GM19468 (cell line): ENCODE measurements at regions not wholly inside any gene's neighbourhood (a gene's known extent, or its start where the extent isn't known, plus 50 kb on each side); places are given as distances from the start of the nearest gene placed in this dataset.
"Not testable (repeated sequence)": the region's sequence is repeated elsewhere in the genome, so short reads cannot be mapped to it uniquely, and the experiment has no call there.

Experiments used
- ATAC-seq: cut with Tn5 transposase; IDR thresholded peaks from one replicate; pipeline ENCODE4 v1.9.1; 2021; ENCODE audit warnings: mild to moderate bottlenecking, moderate library complexity, moderate number of reproducible peaks; ENCODE audit not compliant: unreplicated experiment; ENCODE audit errors: extremely low read depth

- no peak for ATAC-seq
These were observed 1089.3 kb downstream of the SUCLG1 start for GRCh38 chr2:83369601-83370418.

GRCh38 chr2:83368916-83369315, 1090.2 kb downstream of the SUCLG1 start:
- ATAC-seq, result no peak

GRCh38 chr2:83368461-83368860, 1090.6 kb downstream of the SUCLG1 start:
- ATAC-seq, result no peak

GRCh38 chr2:83365476-83365875, 1093.6 kb downstream of the SUCLG1 start:
- ATAC-seq, result no peak

GRCh38 chr2:83364264-83364663, 1094.8 kb downstream of the SUCLG1 start:
- ATAC-seq, result no peak

GRCh38 chr2:83363138-83363537, 1095.9 kb downstream of the SUCLG1 start:
- not testable (repeated sequence) for ATAC-seq

GRCh38 chr2:83359336-83359735, 1099.7 kb downstream of the SUCLG1 start:
- no peak for ATAC-seq

GRCh38 chr2:83342860-83343329, 1116.2 kb downstream of the SUCLG1 start:
- no peak for ATAC-seq

GRCh38 chr2:83340424-83340823, 1118.7 kb downstream of the SUCLG1 start:
- no peak for ATAC-seq

GRCh38 chr2:83339942-83340341, 1119.1 kb downstream of the SUCLG1 start:
- ATAC-seq, result not testable (repeated sequence)

GRCh38 chr2:83331810-83332209, 1127.3 kb downstream of the SUCLG1 start:
- ATAC-seq, result no peak

- ATAC-seq, result no peak
These were observed 1136.0 kb downstream of the SUCLG1 start for GRCh38 chr2:83323038-83323437.

GRCh38 chr2:83320053-83320452, 1139.0 kb downstream of the SUCLG1 start:
- no peak for ATAC-seq

- ATAC-seq, result no peak
These were observed 1153.2 kb downstream of the SUCLG1 start for GRCh38 chr2:83305758-83306378.

- ATAC-seq, result no peak
These were observed 1168.0 kb downstream of the SUCLG1 start for GRCh38 chr2:83291083-83291482.

- ATAC-seq, result no peak
These were observed 1176.2 kb downstream of the SUCLG1 start for GRCh38 chr2:83282841-83283240.

- ATAC-seq, result no peak
These were observed 1176.9 kb downstream of the SUCLG1 start for GRCh38 chr2:83282043-83282795.

- no peak for ATAC-seq
These were observed 1178.7 kb downstream of the SUCLG1 start for GRCh38 chr2:83280391-83280790.

- ATAC-seq, result no peak
These were observed 1185.8 kb downstream of the SUCLG1 start for GRCh38 chr2:83273322-83273721.

GRCh38 chr2:83261591-83262136, 1197.4 kb downstream of the SUCLG1 start:
- ATAC-seq, result no peak

- ATAC-seq, result no peak
These were observed 1205.2 kb downstream of the SUCLG1 start for GRCh38 chr2:83253848-83254247.
